ENCODE measurements at regions not wholly inside any gene's neighbourhood (a gene's known extent, or its start where the extent isn't known, plus 50 kb on each side); places are given as distances from the start of the nearest gene placed in this dataset.

GRCh38 chr2:66057844-66058243 lies 377.1 kb upstream of the MEIS1 start:
- H3K4me3 ChIP-seq, result no peak overlapping the region
- no peak for TF ChIP-seq CTCF (IDR thresholded peaks at IDR 0.05)
- DNase-seq (ENCODE audit: low spot score), result no peak
- no peak overlapping the region for H3K27ac ChIP-seq

GRCh38 chr2:66050392-66050791 lies 384.5 kb upstream of the MEIS1 start:
- Histone ChIP-seq H3K27ac (no peak overlapping the region), H3K4me3 (no peak overlapping the region)
- no peak for TF ChIP-seq CTCF (IDR thresholded peaks at IDR 0.05)
- no peak for DNase-seq (ENCODE audit: low spot score)

GRCh38 chr2:66048667-66049066 lies 386.3 kb upstream of the MEIS1 start:
- Histone ChIP-seq H3K4me3 (no peak overlapping the region), H3K27ac (no peak overlapping the region)
- no peak for DNase-seq (ENCODE audit: low spot score)
- TF ChIP-seq CTCF (IDR thresholded peaks at IDR 0.05), result no peak

- DNase-seq (ENCODE audit: low spot score), result no peak
- Histone ChIP-seq H3K4me3 (no peak overlapping the region), H3K27ac (no peak overlapping the region)
- TF ChIP-seq CTCF (IDR thresholded peaks at IDR 0.05), result no peak
Observed at GRCh38 chr2:66041902-66042657, 392.8 kb upstream of the MEIS1 start.

GRCh38 chr2:66036948-66037347 lies 398.0 kb upstream of the MEIS1 start:
- DNase-seq (ENCODE audit: low spot score), result no peak
- H3K4me3 ChIP-seq, result no peak overlapping the region

GRCh38 chr2:66034467-66034866 lies 400.5 kb upstream of the MEIS1 start:
- no peak overlapping the region for H3K4me3 ChIP-seq
- no peak overlapping the region for H3K27ac ChIP-seq
- no peak for TF ChIP-seq CTCF (IDR thresholded peaks at IDR 0.05)
- DNase-seq (ENCODE audit: low spot score), result no peak

More at GRCh38 chr2:66036948-66037347, 398.0 kb upstream of the MEIS1 start:
- no peak for TF ChIP-seq CTCF (IDR thresholded peaks at IDR 0.05)
- H3K27ac ChIP-seq, result no peak overlapping the region

GRCh38 chr2:66032226-66032775 lies 402.6 kb upstream of the MEIS1 start:
- TF ChIP-seq CTCF (IDR thresholded peaks at IDR 0.05), result no peak
- DNase-seq (ENCODE audit: low spot score), result no peak
- Histone ChIP-seq H3K27ac (no peak overlapping the region), H3K4me3 (no peak overlapping the region)

Data from coronary artery (tissue), 2 donors.